ENCODE measurements at regions not wholly inside any gene's neighbourhood (a gene's known extent, or its start where the extent isn't known, plus 50 kb on each side); places are given as distances from the start of the nearest gene placed in this dataset.

DNA sequence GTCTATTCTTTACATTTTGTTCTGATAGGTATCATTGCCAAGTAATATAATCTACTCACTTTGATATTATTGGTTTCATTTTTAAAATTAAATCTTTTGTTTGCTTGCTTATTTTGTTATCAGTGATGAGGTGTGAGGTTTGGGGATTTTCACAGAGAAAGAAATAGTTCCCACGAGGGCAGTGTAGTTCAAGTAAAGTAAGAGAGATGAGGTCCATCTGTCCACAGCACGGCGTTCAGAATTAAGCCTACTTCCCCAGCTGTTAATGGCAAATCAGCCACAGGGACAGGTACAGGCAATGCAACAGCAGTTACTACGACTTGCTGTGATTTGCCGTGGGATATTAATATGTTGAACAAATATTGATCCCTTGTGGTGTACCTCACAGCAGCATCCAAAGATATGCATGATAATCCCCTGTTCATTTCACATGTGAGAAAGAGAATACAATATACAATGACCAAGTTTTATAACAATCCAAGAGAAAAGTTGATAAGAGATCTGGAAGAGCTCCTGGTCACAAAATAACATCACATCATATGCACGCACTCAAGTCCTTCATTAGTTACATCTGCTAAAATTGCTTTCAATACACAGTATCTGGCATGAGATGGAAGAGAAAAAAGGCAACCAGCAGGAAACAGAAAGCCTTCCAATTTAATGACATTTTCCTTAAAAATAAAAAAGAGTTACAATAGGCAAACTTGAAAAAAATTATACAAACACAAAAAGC, 131.6 kb downstream of the TUSC7 start:
- ChIA-PET CTCF (no interaction called here), POLR2A (ENCODE audit: unreplicated experiment) (no interaction called here)
- no peaks in the 10 kb centered on the region for H4K20me1 ChIP-seq (ENCODE audit: low read length)
- TF ChIP-seq EZH2 (IDR thresholded peaks at IDR 0.05; ENCODE audit: low read length, unreplicated experiment) (no peak), EZH2phosphoT487 (IDR thresholded peaks at IDR 0.05; ENCODE audit: borderline replicate concordance, low read length) (no peak)
- TF ChIP-seq, protein P1, sequence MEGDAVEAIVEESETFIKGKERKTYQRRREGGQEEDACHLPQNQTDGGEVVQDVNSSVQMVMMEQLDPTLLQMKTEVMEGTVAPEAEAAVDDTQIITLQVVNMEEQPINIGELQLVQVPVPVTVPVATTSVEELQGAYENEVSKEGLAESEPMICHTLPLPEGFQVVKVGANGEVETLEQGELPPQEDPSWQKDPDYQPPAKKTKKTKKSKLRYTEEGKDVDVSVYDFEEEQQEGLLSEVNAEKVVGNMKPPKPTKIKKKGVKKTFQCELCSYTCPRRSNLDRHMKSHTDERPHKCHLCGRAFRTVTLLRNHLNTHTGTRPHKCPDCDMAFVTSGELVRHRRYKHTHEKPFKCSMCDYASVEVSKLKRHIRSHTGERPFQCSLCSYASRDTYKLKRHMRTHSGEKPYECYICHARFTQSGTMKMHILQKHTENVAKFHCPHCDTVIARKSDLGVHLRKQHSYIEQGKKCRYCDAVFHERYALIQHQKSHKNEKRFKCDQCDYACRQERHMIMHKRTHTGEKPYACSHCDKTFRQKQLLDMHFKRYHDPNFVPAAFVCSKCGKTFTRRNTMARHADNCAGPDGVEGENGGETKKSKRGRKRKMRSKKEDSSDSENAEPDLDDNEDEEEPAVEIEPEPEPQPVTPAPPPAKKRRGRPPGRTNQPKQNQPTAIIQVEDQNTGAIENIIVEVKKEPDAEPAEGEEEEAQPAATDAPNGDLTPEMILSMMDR (conservative IDR thresholded peaks at IDR 0.05; ENCODE audit: low read depth, low read length): no peak
- no peaks in the 10 kb centered on the region for H3K4me1 ChIP-seq (ENCODE audit: insufficient read depth, low read length)
- no peak overlapping the region for H3K4me3 ChIP-seq (ENCODE audit: low read length)
- no peaks in the 10 kb centered on the region for H3F3A ChIP-seq (ENCODE audit: low read length, unreplicated experiment)
- H3K4me2 ChIP-seq (ENCODE audit: low read length): no peak overlapping the region
- no peak overlapping the region for H3K9ac ChIP-seq (ENCODE audit: low read length)
- intact Hi-C loops (cut with micrococcal nuclease): no loop called here
- H3K27ac ChIP-seq (ENCODE audit: low read length): no peak overlapping the region
- no peaks in the 10 kb centered on the region for H3K27me3 ChIP-seq (ENCODE audit: low read length)
- ATAC-seq (no peak), DNase-seq (no peak)
- H3K9me2 ChIP-seq (replicated peaks; ENCODE audit: low read length): no peaks in the 10 kb centered on the region
- no peak overlapping the region for H2AFZ ChIP-seq (ENCODE audit: low read length)
- H3K9me3 ChIP-seq (ENCODE audit: low read length): 0 out of 2 replicates have a peak, but pooled peaks cover 14% of the 10 kb centered on the region
- BruUV-seq (replicated peaks): no TSS peak
- H3K36me3 ChIP-seq (ENCODE audit: low read depth, low read length): no peaks in the 10 kb centered on the region
- no peaks in the 10 kb centered on the region for H3K79me2 ChIP-seq (ENCODE audit: low read length)

DNA sequence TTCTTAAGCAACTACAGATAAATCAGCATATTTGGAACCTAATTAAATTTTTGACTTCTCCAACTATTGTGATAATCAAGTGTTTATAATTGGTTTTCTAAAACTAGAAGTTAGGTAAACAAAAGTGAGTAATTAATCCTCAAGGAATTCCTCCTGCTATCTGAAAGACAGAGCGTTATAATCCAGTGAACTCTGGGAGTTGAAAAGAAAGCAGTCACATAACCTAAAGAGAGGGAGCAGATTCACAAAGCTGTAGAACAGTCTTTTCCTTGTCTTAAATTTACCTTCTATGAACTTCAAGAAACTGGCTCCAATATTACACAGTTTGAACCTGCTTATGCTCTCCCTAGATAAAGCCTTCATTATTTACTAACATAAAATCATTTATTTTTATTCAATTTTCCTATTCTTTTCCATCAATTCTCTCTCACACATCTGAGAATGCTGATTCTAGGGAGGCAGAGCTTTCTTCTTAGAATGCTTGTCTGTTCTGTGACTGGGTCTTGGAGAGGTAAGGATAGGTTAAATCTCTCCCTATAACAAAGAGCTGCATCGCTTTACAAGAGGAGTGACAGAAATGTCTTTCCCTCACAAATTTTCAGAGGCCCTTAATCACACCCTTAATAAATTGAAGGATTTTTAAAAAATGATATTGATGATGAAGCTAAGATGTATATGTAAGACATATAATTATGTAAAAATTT, 132.8 kb downstream of the TUSC7 start:
- peaks cover 14% of the 10 kb centered on the region; the same call in 1 of the 2 replicates for H3K9me3 ChIP-seq (ENCODE audit: low read length)
- no TSS peak for BruUV-seq (replicated peaks)
- TF ChIP-seq EZH2 (IDR thresholded peaks at IDR 0.05; ENCODE audit: low read length, unreplicated experiment) (no peak), EZH2phosphoT487 (IDR thresholded peaks at IDR 0.05; ENCODE audit: borderline replicate concordance, low read length) (no peak)
- TF ChIP-seq, protein P1 (conservative IDR thresholded peaks at IDR 0.05; ENCODE audit: low read depth, low read length): no peak
- H3K4me2 ChIP-seq (ENCODE audit: low read length): no peak overlapping the region
- ChIA-PET CTCF (no interaction called here), POLR2A (ENCODE audit: unreplicated experiment) (no interaction called here)
- no peaks in the 10 kb centered on the region for H3K27me3 ChIP-seq (ENCODE audit: low read length)
- no peaks in the 10 kb centered on the region for H4K20me1 ChIP-seq (ENCODE audit: low read length)
- H3K4me1 ChIP-seq (ENCODE audit: insufficient read depth, low read length): no peaks in the 10 kb centered on the region
- no peak overlapping the region for H3K27ac ChIP-seq (ENCODE audit: low read length)
- H3K4me3 ChIP-seq (ENCODE audit: low read length): no peak overlapping the region
- H2AFZ ChIP-seq (ENCODE audit: low read length): no peak overlapping the region
- DNase-seq (no peak), ATAC-seq (no peak)
- no peak overlapping the region for H3K9ac ChIP-seq (ENCODE audit: low read length)
- no peaks in the 10 kb centered on the region for H3K9me2 ChIP-seq (replicated peaks; ENCODE audit: low read length)
- H3K79me2 ChIP-seq (ENCODE audit: low read length): no peaks in the 10 kb centered on the region
- intact Hi-C loops (cut with micrococcal nuclease): no loop called here
- no peaks in the 10 kb centered on the region for H3K36me3 ChIP-seq (ENCODE audit: low read depth, low read length)
- no peaks in the 10 kb centered on the region for H3F3A ChIP-seq (ENCODE audit: low read length, unreplicated experiment)

All from PC-3 (cell line).